Left colon (tissue), 2 donors: ENCODE measurements at regions not wholly inside any gene's neighbourhood (a gene's known extent, or its start where the extent isn't known, plus 50 kb on each side); places are given as distances from the start of the nearest gene placed in this dataset.
"Not testable (repeated sequence)": the region's sequence is repeated elsewhere in the genome, so short reads cannot be mapped to it uniquely, and the experiment has no call there.

Experiments
- ATAC-seq: fragments of 200-7000 bp; cut with Tn5 transposase; one replicate; pipeline ENCODE4 v1.9.1; 2020; ENCODE audit warnings: mild to moderate bottlenecking, moderate library complexity
- DNase-seq, 2 donors: peaks; one replicate each; pipeline ENCODE4 v3.0.0-alpha.2; 2020
- intact Hi-C, 2 donors: fragments of 100-400 bp; cut with DNase I in 1 of 2; cut with micrococcal nuclease in 1 of 2; formaldehyde crosslinking; loops; one replicate each; pipeline versions ENCODE4 v1.11.2 to v1.14.0; 2022; cut with DNase I, micrococcal nuclease
- donor health status: DM: no; HTN: no; CAD: no.
- donor health status: DM: yes; HTN: yes; CAD: no.

DNA sequence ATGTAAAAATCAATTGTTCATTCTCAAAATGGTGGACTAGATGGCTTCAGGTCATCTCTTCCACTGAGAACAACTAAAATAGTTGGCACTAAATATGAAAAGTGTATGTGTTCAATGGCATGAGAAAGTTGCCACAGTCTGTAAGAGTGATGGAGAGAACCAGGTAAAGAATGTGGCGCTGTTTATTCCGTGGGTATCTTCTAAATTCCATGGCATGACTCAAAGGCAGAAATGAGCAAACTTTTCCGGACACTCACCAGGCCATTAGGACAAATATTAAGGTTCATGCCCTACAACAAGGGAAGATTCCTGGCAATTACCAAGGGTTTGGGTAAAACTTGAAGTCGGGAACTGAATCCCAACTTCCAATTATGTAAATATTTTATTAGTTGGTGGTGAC, 825.4 kb upstream of the CDH6 start:
- no peak for DNase-seq
- intact Hi-C loops = no loop called here
- no peak for ATAC-seq

GRCh38 chr5:30365031-30365430, 828.5 kb upstream of the CDH6 start:
- ATAC-seq, DNase-seq, intact Hi-C loops: not testable (repeated sequence)

- DNase-seq (no peak), ATAC-seq (no peak)
- intact Hi-C loops = no loop called here
Observed at GRCh38 chr5:30357371-30357770, 836.1 kb upstream of the CDH6 start.

DNA sequence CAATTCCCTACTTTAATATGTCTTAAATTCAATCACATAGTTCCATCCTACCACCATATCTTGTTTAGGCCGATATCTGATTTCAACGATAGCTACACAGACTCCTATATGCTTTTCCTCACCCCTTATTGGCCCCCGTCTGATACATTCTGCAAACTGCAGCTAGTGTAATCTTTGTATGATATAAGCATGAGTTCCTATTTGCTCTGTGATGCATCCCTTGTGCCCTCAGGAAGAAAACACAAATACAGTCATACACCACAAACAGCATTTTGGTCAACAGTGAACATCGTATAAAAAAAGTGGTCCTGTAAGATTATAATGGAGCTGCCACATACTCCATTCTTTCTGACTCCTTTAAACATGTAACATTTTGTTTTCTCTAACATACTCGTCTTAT, 837.8 kb upstream of the CDH6 start:
- ATAC-seq (no peak), DNase-seq (no peak)
- intact Hi-C loops = no loop called here

- intact Hi-C loops = no loop called here
- DNase-seq (no peak), ATAC-seq (no peak)
Observed at GRCh38 chr5:30347858-30348257, 845.6 kb upstream of the CDH6 start.

DNA sequence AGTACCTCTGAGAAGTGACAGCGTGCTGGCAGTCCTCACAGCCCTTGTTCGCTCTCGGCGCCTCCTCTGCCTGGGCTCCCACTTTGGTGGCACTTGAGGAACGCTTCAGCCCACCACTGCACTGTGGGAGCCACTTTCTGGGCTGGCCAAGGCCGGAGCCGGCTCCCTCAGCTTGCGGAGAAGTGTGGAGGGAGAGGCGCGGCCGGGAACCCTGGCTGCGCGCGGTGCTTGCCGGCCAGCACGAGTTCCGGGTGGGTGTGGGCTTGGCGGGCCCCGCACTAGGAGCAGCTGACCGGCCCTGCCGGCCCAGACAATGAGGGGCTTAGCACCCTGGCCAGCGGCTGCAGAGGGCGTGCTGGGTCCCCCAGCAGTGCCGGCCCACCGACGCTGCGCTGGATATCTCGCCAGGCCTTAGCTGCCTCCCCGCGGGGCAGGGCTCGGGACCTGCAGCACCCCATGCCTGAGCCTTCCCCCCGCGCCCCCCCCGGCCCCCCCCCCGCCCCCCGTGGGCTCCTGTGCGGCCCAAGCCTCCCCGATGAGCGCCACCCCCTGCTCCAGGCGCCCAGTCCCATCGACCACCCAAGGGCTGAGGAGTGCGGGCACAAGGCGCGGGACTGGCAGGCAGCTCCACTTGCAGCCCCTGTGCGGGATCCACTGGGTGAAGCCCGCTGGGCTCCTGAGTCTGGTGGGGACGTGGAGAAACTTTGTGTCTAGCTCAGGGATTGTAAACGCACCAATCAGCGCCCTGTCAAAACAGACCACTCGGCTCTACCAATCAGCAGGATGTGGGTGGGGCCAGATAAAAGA, 847.7 kb upstream of the CDH6 start:
- intact Hi-C loops, ATAC-seq, DNase-seq: not testable (repeated sequence)

GRCh38 chr5:30343707-30344106, 849.8 kb upstream of the CDH6 start:
- DNase-seq = no peak
- intact Hi-C loops = no loop called here
- no peak for ATAC-seq

GRCh38 chr5:30341466-30341865, 852.0 kb upstream of the CDH6 start:
- intact Hi-C loops = no loop called here
- ATAC-seq = no peak

DNA sequence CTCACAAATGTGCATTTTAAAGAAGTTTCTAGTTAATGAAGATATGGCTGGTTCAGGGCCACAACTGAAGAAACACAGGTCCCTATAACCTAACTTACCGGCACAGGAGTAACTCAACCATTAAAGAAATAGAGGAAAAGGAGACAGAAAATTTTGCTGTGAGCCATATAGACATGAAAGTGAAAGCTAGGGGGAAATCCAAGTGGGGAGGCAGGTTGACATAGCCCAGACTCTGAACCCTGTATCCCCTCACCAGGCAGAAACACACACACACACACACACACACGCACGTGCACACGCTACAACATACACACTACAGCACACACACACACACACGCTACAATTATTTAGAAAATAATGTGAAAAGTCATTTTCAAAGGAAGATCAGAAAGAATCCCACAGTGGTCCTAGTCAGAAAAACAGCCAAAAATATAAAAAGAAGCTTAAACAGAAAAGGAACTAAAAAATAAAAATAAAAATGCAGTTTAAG, 856.4 kb upstream of the CDH6 start:
- ATAC-seq = no peak

More at GRCh38 chr5:30341466-30341865, 852.0 kb upstream of the CDH6 start:
- no peak for DNase-seq

GRCh38 chr5:30331534-30331933, 862.0 kb upstream of the CDH6 start:
- no peak for DNase-seq
- intact Hi-C loops = no loop called here
- ATAC-seq = no peak

More for the DNA sequence above, 856.4 kb upstream of the CDH6 start:
- intact Hi-C loops = no loop called here
- no peak for DNase-seq

GRCh38 chr5:30325795-30326194, 867.7 kb upstream of the CDH6 start:
- intact Hi-C loops = no loop called here
- DNase-seq = no peak
- ATAC-seq = no peak

DNA sequence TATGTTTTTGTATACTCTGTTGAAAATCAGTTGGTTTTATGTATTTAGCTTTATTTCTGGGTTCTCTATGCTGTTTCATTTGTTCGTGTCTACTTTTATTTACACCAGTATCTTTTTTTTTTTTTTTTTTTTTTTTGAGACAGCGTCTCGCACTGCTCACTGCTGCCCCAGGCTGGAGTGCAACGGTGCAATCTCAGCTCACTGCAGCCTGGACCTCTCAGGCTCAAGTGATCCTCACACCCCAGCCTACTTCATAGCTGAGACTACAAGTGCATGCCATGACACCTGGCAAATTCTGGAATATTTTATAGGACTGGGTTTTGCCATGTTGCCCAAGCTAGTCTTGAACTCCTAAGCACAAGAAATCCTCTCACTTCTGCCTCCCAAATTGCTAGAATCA, 869.4 kb upstream of the CDH6 start:
- intact Hi-C loops = no loop called here
- no peak for ATAC-seq
- DNase-seq = no peak

DNA sequence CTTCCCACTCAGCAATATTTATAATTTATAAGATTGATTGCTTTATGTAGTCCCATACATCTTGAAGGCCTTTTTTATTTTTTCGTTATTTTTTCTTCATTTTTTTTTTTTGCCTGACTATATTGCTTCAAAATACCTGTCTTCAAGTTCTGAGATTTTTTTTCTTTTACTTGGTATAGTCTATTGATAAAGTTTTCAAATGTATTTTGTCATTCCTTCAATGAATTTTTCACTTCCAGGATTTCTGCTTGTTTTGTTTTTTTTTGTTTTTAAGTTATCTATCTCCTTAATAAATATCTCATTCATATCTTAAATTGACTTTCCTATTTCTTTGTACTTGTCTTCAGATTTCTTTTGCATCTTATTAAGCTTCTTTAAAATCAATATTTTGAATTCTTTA, 905.6 kb upstream of the CDH6 start:
- no peak for ATAC-seq
- DNase-seq = no peak
- intact Hi-C loops = no loop called here

- intact Hi-C loops = no loop called here
- ATAC-seq (no peak), DNase-seq (no peak)
Observed at GRCh38 chr5:30279237-30279636, 914.2 kb upstream of the CDH6 start.

DNA sequence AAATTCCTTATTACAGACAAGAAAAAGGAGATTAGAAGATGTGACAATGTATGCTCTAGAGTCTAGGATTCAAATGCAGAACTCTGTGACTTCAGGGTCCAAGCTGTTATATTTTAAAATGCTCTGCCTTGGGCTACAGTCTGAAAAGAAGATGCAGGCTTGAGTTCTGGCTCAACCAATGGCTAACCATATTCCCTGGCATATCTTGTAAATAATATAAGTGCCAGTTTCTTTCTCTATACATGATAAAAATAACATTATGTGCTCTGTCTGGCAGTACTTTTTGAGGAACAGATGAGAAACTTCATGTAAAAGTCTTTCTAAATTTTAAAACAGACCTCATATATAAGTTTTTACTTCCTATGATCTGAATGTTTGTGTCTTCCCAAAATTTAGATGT, 926.5 kb upstream of the CDH6 start:
- no peak for DNase-seq
- no peak for ATAC-seq
- intact Hi-C loops = no loop called here

GRCh38 chr5:30239331-30240022, 954.0 kb upstream of the CDH6 start:
- DNase-seq (no peak), ATAC-seq (no peak)
- intact Hi-C loops = no loop called here

- intact Hi-C loops = no loop called here
- ATAC-seq (no peak), DNase-seq (no peak)
Observed at GRCh38 chr5:30237189-30237588, 956.3 kb upstream of the CDH6 start.

GRCh38 chr5:30209755-30210154, 983.7 kb upstream of the CDH6 start:
- intact Hi-C loops = no loop called here
- DNase-seq (no peak), ATAC-seq (no peak)

- no peak for DNase-seq
- ATAC-seq = no peak
- intact Hi-C loops = no loop called here
Observed at GRCh38 chr5:30197662-30198061, 995.8 kb upstream of the CDH6 start.

GRCh38 chr5:30195036-30195435, 998.5 kb upstream of the CDH6 start:
- DNase-seq (no peak), ATAC-seq (no peak)
- intact Hi-C loops = no loop called here
